Muscle layer of duodenum (tissue), 2 donors: ENCODE measurements at regions not wholly inside any gene's neighbourhood (a gene's known extent, or its start where the extent isn't known, plus 50 kb on each side); places are given as distances from the start of the nearest gene placed in this dataset.

Experiments
- H3K27ac ChIP-seq: one replicate; pipeline ENCODE4 v1.7.0; 2013; ENCODE audit warnings: mild to moderate bottlenecking, low read length
- H3K27me3 ChIP-seq: one replicate; pipeline ENCODE4 v1.7.0; 2013; ENCODE audit warnings: low read depth, mild to moderate bottlenecking, control low read depth, low read length
- H3K36me3 ChIP-seq, 2 donors: one replicate each; pipeline ENCODE4 v1.7.0; 2013; ENCODE audit warnings: low read length in 2 of 2, control low read depth in 1 of 2, mild to moderate bottlenecking in 1 of 2; ENCODE audit not compliant: insufficient read depth in 2 of 2, control insufficient read depth in 1 of 2
- H3K4me1 ChIP-seq, 2 donors: one replicate each; pipeline ENCODE4 v1.7.0; 2013; ENCODE audit warnings: low read length in 2 of 2, mild to moderate bottlenecking in 2 of 2, control low read depth in 1 of 2, moderate library complexity in 1 of 2; ENCODE audit not compliant: insufficient read depth in 2 of 2, control insufficient read depth in 1 of 2
- H3K4me3 ChIP-seq, 2 donors: one replicate each; pipeline ENCODE4 v1.7.0; 2013; ENCODE audit warnings: low read length in 2 of 2, low read depth in 1 of 2, mild to moderate bottlenecking in 1 of 2
- H3K9me3 ChIP-seq, 2 donors: one replicate each; pipeline ENCODE4 v1.7.0; 2013; ENCODE audit warnings: low read length in 2 of 2, control low read depth in 1 of 2, mild to moderate bottlenecking in 1 of 2; ENCODE audit not compliant: control insufficient read depth in 1 of 2
- donor health status: healthy.

GRCh38 chr16:86383488-86384262, 126.7 kb upstream of the FOXF1 start:
- H3K27me3 ChIP-seq, result no peaks in the 10 kb centered on the region
- H3K4me3 ChIP-seq, result no peak overlapping the region
- H3K27ac ChIP-seq, result no peak overlapping the region
- no peaks in the 10 kb centered on the region for H3K36me3 ChIP-seq
- no peaks in the 10 kb centered on the region for H3K4me1 ChIP-seq
- H3K9me3 ChIP-seq, result no peaks in the 10 kb centered on the region

GRCh38 chr16:86384263-86384649, 126.1 kb upstream of the FOXF1 start:
- peak overlapping the region; percentile 51 for H3K27ac ChIP-seq
- no peak overlapping the region for H3K4me3 ChIP-seq
- H3K27me3 ChIP-seq, result no peaks in the 10 kb centered on the region
- no peaks in the 10 kb centered on the region for H3K9me3 ChIP-seq
- no peaks in the 10 kb centered on the region for H3K36me3 ChIP-seq
- H3K4me1 ChIP-seq, result no peaks in the 10 kb centered on the region

GRCh38 chr16:86384980-86385379, 125.3 kb upstream of the FOXF1 start:
- H3K4me3 ChIP-seq, result no peak overlapping the region
- no peaks in the 10 kb centered on the region for H3K27me3 ChIP-seq
- no peaks in the 10 kb centered on the region for H3K9me3 ChIP-seq
- H3K36me3 ChIP-seq, result no peaks in the 10 kb centered on the region
- H3K27ac ChIP-seq, result no peak overlapping the region
- H3K4me1 ChIP-seq, result no peaks in the 10 kb centered on the region

- Histone ChIP-seq H3K4me1 (no peaks in the 10 kb centered on the region), H3K4me3 (no peak overlapping the region), H3K9me3 (no peaks in the 10 kb centered on the region), H3K27ac (no peak overlapping the region), H3K27me3 (no peaks in the 10 kb centered on the region), H3K36me3 (no peaks in the 10 kb centered on the region)
These were observed 122.6 kb upstream of the FOXF1 start for GRCh38 chr16:86387468-86388440.

- H3K9me3 ChIP-seq, result no peaks in the 10 kb centered on the region
- H3K4me1 ChIP-seq, result no peaks in the 10 kb centered on the region
- H3K27ac ChIP-seq, result no peak overlapping the region
- H3K36me3 ChIP-seq, result no peaks in the 10 kb centered on the region
- H3K4me3 ChIP-seq, result no peak overlapping the region
- no peaks in the 10 kb centered on the region for H3K27me3 ChIP-seq
These were observed 121.4 kb upstream of the FOXF1 start for GRCh38 chr16:86388976-86389375.

- Histone ChIP-seq H3K27ac (no peak overlapping the region), H3K9me3 (no peaks in the 10 kb centered on the region), H3K4me3 (no peak overlapping the region), H3K4me1 (no peaks in the 10 kb centered on the region), H3K27me3 (no peaks in the 10 kb centered on the region), H3K36me3 (no peaks in the 10 kb centered on the region)
These were observed 120.6 kb upstream of the FOXF1 start for GRCh38 chr16:86389566-86390328.

GRCh38 chr16:86390335-86390734, 120.0 kb upstream of the FOXF1 start:
- no peaks in the 10 kb centered on the region for H3K27me3 ChIP-seq
- H3K9me3 ChIP-seq, result no peaks in the 10 kb centered on the region
- H3K4me1 ChIP-seq, result peaks cover 0 to 1% of the 10 kb centered on the region in 2 donors
- no peaks in the 10 kb centered on the region for H3K36me3 ChIP-seq
- H3K4me3 ChIP-seq, result no peak overlapping the region
- no peak overlapping the region for H3K27ac ChIP-seq

GRCh38 chr16:86391486-86391885, 118.8 kb upstream of the FOXF1 start:
- no peaks in the 10 kb centered on the region for H3K27me3 ChIP-seq
- H3K9me3 ChIP-seq, result no peaks in the 10 kb centered on the region
- H3K36me3 ChIP-seq, result no peaks in the 10 kb centered on the region
- H3K4me1 ChIP-seq, result peaks cover 0 to 10% of the 10 kb centered on the region in 2 donors
- H3K4me3 ChIP-seq, result no peak overlapping the region
- no peak overlapping the region for H3K27ac ChIP-seq

- Histone ChIP-seq H3K27ac (no peak overlapping the region), H3K27me3 (no peaks in the 10 kb centered on the region)
These were observed 118.3 kb upstream of the FOXF1 start for GRCh38 chr16:86391984-86392383.

GRCh38 chr16:86392436-86393152, 117.7 kb upstream of the FOXF1 start:
- Histone ChIP-seq H3K4me1 (peaks cover 0 to 13% of the 10 kb centered on the region in 2 donors), H3K27ac (no peak overlapping the region), H3K4me3 (no peak overlapping the region), H3K36me3 (no peaks in the 10 kb centered on the region), H3K9me3 (no peaks in the 10 kb centered on the region), H3K27me3 (no peaks in the 10 kb centered on the region)

More at GRCh38 chr16:86391984-86392383, 118.3 kb upstream of the FOXF1 start:
- peaks cover 0 to 10% of the 10 kb centered on the region in 2 donors for H3K4me1 ChIP-seq
- no peaks in the 10 kb centered on the region for H3K36me3 ChIP-seq
- H3K9me3 ChIP-seq, result no peaks in the 10 kb centered on the region
- H3K4me3 ChIP-seq, result no peak overlapping the region
